GM18951 (cell line): ENCODE measurements at regions not wholly inside any gene's neighbourhood (a gene's known extent, or its start where the extent isn't known, plus 50 kb on each side); places are given as distances from the start of the nearest gene placed in this dataset.

Source experiments
- POLR2A ChIP-seq: IDR thresholded peaks from 4 replicates; pipeline ENCODE4 v1.6.1; 2011; ENCODE audit warnings: mild to moderate bottlenecking; ENCODE audit not compliant: insufficient read length, insufficient read depth; ENCODE audit errors: extremely low read depth
- in situ Hi-C: fragments of 300-500 bp; cut with MboI; formaldehyde crosslinking; loops from one replicate; pipeline ENCODE4 v1.12.0; 2022; ENCODE audit warnings: low sequenced_read_pairs, mixed read lengths, inconsistent platforms; ENCODE audit not compliant: unreplicated experiment

GRCh38 chr7:17632384-17632783, 307.9 kb downstream of the SNX13 start:
- no peak for TF ChIP-seq POLR2A
- in situ Hi-C loops = loop anchor here (25.0 kb wide), 2 partner anchors 320 to 645 kb away; no protein-coding TSS in a partner anchor

GRCh38 chr7:17633067-17633466, 307.2 kb downstream of the SNX13 start:
- in situ Hi-C loops = loop anchor here (25.0 kb wide), 2 partner anchors 321 to 646 kb away; no protein-coding TSS in a partner anchor
- no peak for TF ChIP-seq POLR2A

GRCh38 chr7:17638727-17639126, 301.6 kb downstream of the SNX13 start:
- TF ChIP-seq POLR2A = no peak
- in situ Hi-C loops = loop anchor here (25.0 kb wide), 2 partner anchors 326 to 651 kb away; no protein-coding TSS in a partner anchor

GRCh38 chr7:17640730-17641377, 299.4 kb downstream of the SNX13 start:
- in situ Hi-C loops = loop anchor here (25.0 kb wide), 2 partner anchors 329 to 654 kb away; no protein-coding TSS in a partner anchor
- TF ChIP-seq POLR2A = no peak

- in situ Hi-C loops = loop anchor here (25.0 kb wide), 2 partner anchors 333 to 658 kb away; no protein-coding TSS in a partner anchor
- TF ChIP-seq POLR2A = no peak
Measured at GRCh38 chr7:17645500-17645899, 294.8 kb downstream of the SNX13 start.

GRCh38 chr7:17646253-17646956, 293.9 kb downstream of the SNX13 start:
- in situ Hi-C loops = loop anchor here (25.0 kb wide), 2 partner anchors 334 to 659 kb away; no protein-coding TSS in a partner anchor
- TF ChIP-seq POLR2A = no peak

GRCh38 chr7:17651341-17651740, 289.0 kb downstream of the SNX13 start:
- no peak for TF ChIP-seq POLR2A
- in situ Hi-C loops = no loop called here

- in situ Hi-C loops = no loop called here
- no peak for TF ChIP-seq POLR2A
Measured at GRCh38 chr7:17651863-17652385, 288.4 kb downstream of the SNX13 start.

GRCh38 chr7:17654940-17655339, 285.4 kb downstream of the SNX13 start:
- in situ Hi-C loops = no loop called here
- no peak for TF ChIP-seq POLR2A

GRCh38 chr7:17659126-17659525, 281.2 kb downstream of the SNX13 start:
- in situ Hi-C loops = no loop called here
- no peak for TF ChIP-seq POLR2A

- TF ChIP-seq POLR2A = no peak
- in situ Hi-C loops = no loop called here
Measured at GRCh38 chr7:17660116-17660515, 280.2 kb downstream of the SNX13 start.

- in situ Hi-C loops = no loop called here
- no peak for TF ChIP-seq POLR2A
Measured at GRCh38 chr7:17661982-17662585, 278.2 kb downstream of the SNX13 start.

GRCh38 chr7:17663061-17663675, 277.1 kb downstream of the SNX13 start:
- in situ Hi-C loops = no loop called here
- no peak for TF ChIP-seq POLR2A

- in situ Hi-C loops = no loop called here
- no peak for TF ChIP-seq POLR2A
Measured at GRCh38 chr7:17665029-17665428, 275.3 kb downstream of the SNX13 start.
